ENCODE measurements at regions not wholly inside any gene's neighbourhood (a gene's known extent, or its start where the extent isn't known, plus 50 kb on each side); places are given as distances from the start of the nearest gene placed in this dataset.

- no peaks in the 10 kb centered on the region for H3K4me1 Mint-ChIP-seq (ENCODE audit: low read depth, unreplicated experiment)
- no peak overlapping the region for H3K4me3 Mint-ChIP-seq (ENCODE audit: unreplicated experiment)
- DNase-seq, result no peak
- H3K36me3 Mint-ChIP-seq (ENCODE audit: unreplicated experiment), result peaks cover 14% of the 10 kb centered on the region
- peaks cover 2% of the 10 kb centered on the region for H3K9me3 Mint-ChIP-seq (ENCODE audit: unreplicated experiment)
- H3K27me3 Mint-ChIP-seq (ENCODE audit: unreplicated experiment), result no peaks in the 10 kb centered on the region
- no peak for TF ChIP-seq CTCF (IDR thresholded peaks at IDR 0.05; ENCODE audit: partially characterized antibody, unreplicated experiment)
- H3K27ac Mint-ChIP-seq (ENCODE audit: unreplicated experiment), result no peak overlapping the region
Observed at GRCh38 chr2:222130855-222131254, 167.9 kb downstream of the PAX3 start.

- Mint-ChIP-seq H3K27ac (ENCODE audit: unreplicated experiment) (no peak overlapping the region), H3K4me3 (ENCODE audit: unreplicated experiment) (no peak overlapping the region), H3K9me3 (ENCODE audit: unreplicated experiment) (peaks cover 2% of the 10 kb centered on the region), H3K27me3 (ENCODE audit: unreplicated experiment) (no peaks in the 10 kb centered on the region), H3K36me3 (ENCODE audit: unreplicated experiment) (peaks cover 9% of the 10 kb centered on the region), H3K4me1 (ENCODE audit: low read depth, unreplicated experiment) (no peaks in the 10 kb centered on the region)
- TF ChIP-seq CTCF (IDR thresholded peaks at IDR 0.05; ENCODE audit: partially characterized antibody, unreplicated experiment), result no peak
- no peak for DNase-seq
Observed at GRCh38 chr2:222127660-222128059, 171.1 kb downstream of the PAX3 start.

- no peak for TF ChIP-seq CTCF (IDR thresholded peaks at IDR 0.05; ENCODE audit: partially characterized antibody, unreplicated experiment)
- Mint-ChIP-seq H3K27ac (ENCODE audit: unreplicated experiment) (no peak overlapping the region), H3K9me3 (ENCODE audit: unreplicated experiment) (no peaks in the 10 kb centered on the region), H3K36me3 (ENCODE audit: unreplicated experiment) (no peaks in the 10 kb centered on the region), H3K4me1 (ENCODE audit: low read depth, unreplicated experiment) (no peaks in the 10 kb centered on the region), H3K27me3 (ENCODE audit: unreplicated experiment) (peaks cover 2% of the 10 kb centered on the region), H3K4me3 (ENCODE audit: unreplicated experiment) (no peak overlapping the region)
- no peak for DNase-seq
Observed at GRCh38 chr2:222120933-222121332, 177.9 kb downstream of the PAX3 start.

- peaks cover 2% of the 10 kb centered on the region for H3K9me3 Mint-ChIP-seq (ENCODE audit: unreplicated experiment)
- no peaks in the 10 kb centered on the region for H3K36me3 Mint-ChIP-seq (ENCODE audit: unreplicated experiment)
- H3K4me1 Mint-ChIP-seq (ENCODE audit: low read depth, unreplicated experiment), result no peaks in the 10 kb centered on the region
- no peak for TF ChIP-seq CTCF (IDR thresholded peaks at IDR 0.05; ENCODE audit: partially characterized antibody, unreplicated experiment)
- DNase-seq, result no peak
- no peaks in the 10 kb centered on the region for H3K27me3 Mint-ChIP-seq (ENCODE audit: unreplicated experiment)
- no peak overlapping the region for H3K4me3 Mint-ChIP-seq (ENCODE audit: unreplicated experiment)
- peak overlapping the region; percentile 29 for H3K27ac Mint-ChIP-seq (ENCODE audit: unreplicated experiment)
Observed at GRCh38 chr2:222115296-222115695, 183.5 kb downstream of the PAX3 start.

- Mint-ChIP-seq H3K36me3 (ENCODE audit: unreplicated experiment) (no peaks in the 10 kb centered on the region), H3K27ac (ENCODE audit: unreplicated experiment) (no peak overlapping the region), H3K27me3 (ENCODE audit: unreplicated experiment) (no peaks in the 10 kb centered on the region), H3K4me1 (ENCODE audit: low read depth, unreplicated experiment) (no peaks in the 10 kb centered on the region), H3K4me3 (ENCODE audit: unreplicated experiment) (no peak overlapping the region), H3K9me3 (ENCODE audit: unreplicated experiment) (no peaks in the 10 kb centered on the region)
- TF ChIP-seq CTCF (IDR thresholded peaks at IDR 0.05; ENCODE audit: partially characterized antibody, unreplicated experiment), result no peak
- no peak for DNase-seq
Observed at GRCh38 chr2:222108957-222109585, 189.7 kb downstream of the PAX3 start.

Data from glutamatergic neuron (in vitro differentiated cells).